D721Med (cell line): ENCODE measurements at regions not wholly inside any gene's neighbourhood (a gene's known extent, or its start where the extent isn't known, plus 50 kb on each side); places are given as distances from the start of the nearest gene placed in this dataset.
A peak's percentile ranks its signal among the peaks of the same experiment; 100 is the strongest.

ENCODE experiments used
- DNase-seq: peaks from one replicate; pipeline ENCODE4 v3.0.0; 2011; ENCODE audit warnings: low spot score; ENCODE audit not compliant: insufficient read length
- FAIRE-seq: peaks from 2 replicates; lab custom pipeline; 2011; peaks lifted over from hg19 to GRCh38; lab: Jason Lieb, UNC
- TF ChIP-seq, protein P1 (sequence below): IDR thresholded peaks from 2 replicates; pipeline ENCODE4 v1.5.1; 2012; ENCODE audit warnings: mild to moderate bottlenecking, control low read depth; ENCODE audit not compliant: insufficient read depth; ENCODE audit errors: missing control alignments

DNA sequence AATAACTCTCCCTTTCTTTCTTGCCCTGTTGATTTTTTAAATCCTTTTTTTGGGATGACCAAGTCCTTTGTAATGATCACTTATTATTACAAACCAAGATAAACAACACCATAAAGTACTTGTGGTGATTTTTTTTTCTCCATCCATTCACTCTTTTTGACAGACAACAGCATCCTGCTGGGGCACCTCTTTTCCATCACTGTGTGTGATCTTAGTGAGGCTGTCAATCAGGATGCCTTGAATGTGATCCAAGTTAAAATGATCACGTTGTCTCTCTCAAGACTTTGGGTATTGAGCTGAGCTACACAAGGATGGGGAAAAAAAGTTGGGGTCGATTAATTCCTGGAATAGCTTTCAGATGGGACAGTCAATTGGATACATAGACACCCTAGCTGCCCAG lies 73.6 kb upstream of the PPP2R2B start:
- FAIRE-seq, result no peak
- TF ChIP-seq, protein P1, sequence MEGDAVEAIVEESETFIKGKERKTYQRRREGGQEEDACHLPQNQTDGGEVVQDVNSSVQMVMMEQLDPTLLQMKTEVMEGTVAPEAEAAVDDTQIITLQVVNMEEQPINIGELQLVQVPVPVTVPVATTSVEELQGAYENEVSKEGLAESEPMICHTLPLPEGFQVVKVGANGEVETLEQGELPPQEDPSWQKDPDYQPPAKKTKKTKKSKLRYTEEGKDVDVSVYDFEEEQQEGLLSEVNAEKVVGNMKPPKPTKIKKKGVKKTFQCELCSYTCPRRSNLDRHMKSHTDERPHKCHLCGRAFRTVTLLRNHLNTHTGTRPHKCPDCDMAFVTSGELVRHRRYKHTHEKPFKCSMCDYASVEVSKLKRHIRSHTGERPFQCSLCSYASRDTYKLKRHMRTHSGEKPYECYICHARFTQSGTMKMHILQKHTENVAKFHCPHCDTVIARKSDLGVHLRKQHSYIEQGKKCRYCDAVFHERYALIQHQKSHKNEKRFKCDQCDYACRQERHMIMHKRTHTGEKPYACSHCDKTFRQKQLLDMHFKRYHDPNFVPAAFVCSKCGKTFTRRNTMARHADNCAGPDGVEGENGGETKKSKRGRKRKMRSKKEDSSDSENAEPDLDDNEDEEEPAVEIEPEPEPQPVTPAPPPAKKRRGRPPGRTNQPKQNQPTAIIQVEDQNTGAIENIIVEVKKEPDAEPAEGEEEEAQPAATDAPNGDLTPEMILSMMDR, result no peak
- no peak for DNase-seq

DNA sequence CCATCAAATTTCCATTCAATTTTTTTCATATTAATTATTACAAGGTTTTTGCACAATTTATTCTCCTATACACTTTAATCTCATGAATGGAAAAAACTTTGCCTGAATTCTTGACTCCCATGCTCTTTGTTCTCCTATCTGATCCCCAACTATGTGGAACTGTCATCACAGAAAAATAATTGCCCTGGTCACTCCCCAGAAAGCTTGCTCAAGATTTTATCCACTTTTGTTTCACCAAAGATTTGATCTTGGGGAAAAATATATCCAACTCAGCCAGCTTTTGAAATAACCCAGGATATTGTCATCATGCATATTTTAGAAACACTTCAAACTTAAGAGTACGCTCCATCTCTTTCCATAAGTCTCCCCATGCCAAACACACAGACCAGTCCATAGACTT lies 77.7 kb upstream of the PPP2R2B start:
- no peak for DNase-seq
- no peak for FAIRE-seq
- TF ChIP-seq, protein P1, result no peak

DNA sequence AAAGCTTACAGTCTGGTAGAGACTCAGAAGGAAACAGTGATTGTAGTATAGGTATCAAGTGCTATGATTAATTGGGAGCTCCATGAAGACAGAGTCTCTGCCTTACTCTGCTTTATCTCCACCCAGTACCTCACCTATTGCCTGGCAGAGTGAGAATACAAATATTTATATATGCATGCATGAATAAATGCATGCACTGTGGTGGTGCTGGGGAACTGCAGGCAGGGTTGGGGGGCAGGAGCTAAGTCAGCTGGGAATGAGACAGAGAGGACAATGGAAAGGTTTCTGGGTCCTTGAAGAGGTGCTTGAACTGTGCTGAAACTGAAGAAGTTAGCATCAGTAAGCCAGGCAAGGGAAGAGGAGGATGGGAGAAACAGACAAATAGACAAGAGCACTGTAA lies 80.8 kb upstream of the PPP2R2B start:
- TF ChIP-seq, protein P1, result no peak
- FAIRE-seq, result no peak
- DNase-seq, result no peak

DNA sequence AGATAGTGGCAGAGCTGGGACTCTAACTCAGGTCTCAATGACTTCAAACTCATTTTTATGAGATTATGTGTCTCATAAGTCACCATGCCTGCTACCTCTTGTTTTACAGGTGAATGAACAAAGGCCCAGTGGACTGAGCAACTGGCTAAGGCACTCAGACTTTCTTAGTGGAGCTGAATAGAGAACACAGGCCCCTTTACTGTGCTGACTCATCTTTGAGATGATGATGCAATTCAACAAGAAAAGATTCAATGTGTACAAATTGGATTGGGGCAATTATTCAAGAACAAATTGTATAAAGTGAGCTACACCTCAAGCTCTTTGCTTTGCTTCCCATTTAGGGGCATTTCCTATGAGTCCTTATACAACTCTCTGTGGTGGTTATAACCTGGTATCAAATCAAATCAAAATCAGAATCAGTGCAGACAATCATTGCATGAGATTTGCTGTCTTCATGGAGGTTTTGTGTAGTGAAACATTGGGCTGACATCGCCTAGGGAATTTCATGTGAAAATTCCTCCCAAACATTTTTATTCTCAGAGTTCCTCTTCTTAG lies 84.3 kb upstream of the PPP2R2B start:
- DNase-seq (no peak), FAIRE-seq (no peak)
- TF ChIP-seq, protein P1, result no peak

DNA sequence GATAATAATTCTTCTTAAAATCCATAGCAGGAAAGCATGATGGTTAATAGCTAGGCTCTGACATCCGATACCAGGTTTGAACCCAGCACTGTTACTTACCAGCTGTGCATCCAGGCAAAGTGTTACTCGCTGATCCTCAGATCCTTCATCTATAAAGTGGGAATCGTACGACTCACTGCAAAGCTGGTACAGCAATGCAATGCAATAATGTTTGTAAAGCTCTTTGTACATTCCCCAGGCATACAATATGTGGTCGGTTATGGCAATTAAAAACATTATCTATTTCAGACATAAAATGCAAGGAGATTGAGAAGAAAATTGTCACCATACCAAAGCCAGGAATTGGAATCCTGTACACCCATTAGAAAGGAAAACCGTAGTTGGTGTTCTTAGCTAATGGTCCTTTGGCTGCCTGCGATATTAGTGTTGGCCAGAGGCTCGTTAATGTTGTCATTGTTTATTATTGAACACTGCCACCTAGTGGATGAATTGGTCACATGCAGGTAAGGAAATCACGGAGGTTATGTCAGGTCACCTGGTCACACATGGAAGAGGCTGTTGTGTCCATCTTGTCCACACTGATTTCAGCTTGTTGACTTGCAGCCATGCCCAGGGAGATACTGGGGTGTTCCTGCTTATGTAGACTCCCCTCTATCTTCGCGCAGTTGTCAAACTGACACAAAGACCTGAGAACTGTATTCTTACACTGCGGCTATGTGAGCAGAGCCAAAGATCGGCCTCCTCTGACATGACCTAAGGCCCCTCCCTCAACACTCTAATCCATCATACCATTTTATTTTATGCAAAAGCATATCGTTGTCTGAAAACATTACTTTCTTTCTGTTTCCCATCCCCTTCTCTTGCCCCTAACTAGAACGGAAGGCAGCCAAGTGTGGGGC lies 87.5 kb upstream of the PPP2R2B start:
- TF ChIP-seq, protein P1, result peak; percentile 92
- peak; percentile 97 for FAIRE-seq
- DNase-seq, result no peak

DNA sequence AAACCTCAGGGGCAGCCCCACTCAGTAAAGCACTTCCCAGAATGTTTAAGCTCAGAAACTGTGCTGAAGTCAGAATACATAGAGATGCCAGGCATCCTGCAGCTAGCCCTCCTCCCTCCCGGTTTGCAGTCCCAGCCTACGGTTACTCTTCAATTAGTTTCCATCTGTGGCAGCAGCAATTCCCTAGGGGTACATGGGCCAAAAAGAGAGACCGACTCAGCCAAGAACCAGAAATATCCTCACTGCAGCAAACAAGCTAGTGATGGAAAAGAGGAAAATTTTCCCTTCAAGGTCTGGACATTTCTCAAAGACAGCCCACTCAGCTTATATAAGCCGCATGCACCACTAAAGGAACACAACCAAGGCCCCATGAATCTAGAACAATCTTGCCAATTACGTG lies 89.1 kb upstream of the PPP2R2B start:
- no peak for FAIRE-seq
- DNase-seq, result no peak
- TF ChIP-seq, protein P1, result no peak

DNA sequence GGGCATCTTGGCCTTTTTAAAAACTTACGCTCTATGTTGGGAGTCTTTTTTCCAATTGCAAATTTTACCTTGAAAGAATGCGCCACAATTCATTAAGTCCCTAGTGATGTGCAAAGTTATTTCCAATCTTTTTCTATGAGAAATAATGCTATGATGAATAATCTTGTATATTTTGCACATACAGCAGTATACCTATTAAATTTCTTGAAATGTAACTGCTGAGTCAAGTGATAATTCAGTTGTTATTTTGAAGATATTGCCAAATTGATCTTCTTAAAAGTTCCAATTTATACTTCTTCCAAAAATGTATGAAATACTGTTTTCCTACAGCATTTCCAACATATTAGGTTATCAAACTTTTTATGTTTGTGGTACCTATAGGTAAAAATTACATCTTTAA lies 92.8 kb upstream of the PPP2R2B start:
- DNase-seq (no peak), FAIRE-seq (no peak)
- TF ChIP-seq, protein P1, result no peak
